DND-41 (cell line): ENCODE measurements at regions not wholly inside any gene's neighbourhood (a gene's known extent, or its start where the extent isn't known, plus 50 kb on each side); places are given as distances from the start of the nearest gene placed in this dataset.

Source experiments
- ATAC-seq: fragments of 200-7000 bp; cut with Tn5 transposase; 3 replicates; pipeline ENCODE4 v1.9.1; 2021; ENCODE audit warnings: low read depth; ENCODE audit not compliant: insufficient read depth
- DNase-seq: peaks from one replicate; pipeline ENCODE4 v3.0.0-alpha.2; 2020
- H2AFZ ChIP-seq: 2 replicates; pipeline ENCODE4 v1.6.0; 2012; ENCODE audit warnings: low read depth, low read length
- H3K27ac ChIP-seq: 2 replicates; pipeline ENCODE4 v1.5.1; 2012; ENCODE audit warnings: low read length, inconsistent platforms
- H3K27me3 ChIP-seq: fragments of 200-600 bp; sonication (generic); 2 replicates; pipeline ENCODE4 v1.6.0; 2012; ENCODE audit warnings: low read length, mild to moderate bottlenecking, inconsistent platforms; ENCODE audit not compliant: insufficient read depth, poor library complexity
- H3K36me3 ChIP-seq: 2 replicates; pipeline ENCODE4 v1.5.1; 2012; ENCODE audit warnings: low read length, inconsistent platforms; ENCODE audit not compliant: insufficient read depth
- H3K4me1 ChIP-seq: 2 replicates; pipeline ENCODE4 v1.5.1; 2012; ENCODE audit warnings: mild to moderate bottlenecking, low read length; ENCODE audit not compliant: insufficient read depth
- H3K4me2 ChIP-seq: 2 replicates; pipeline ENCODE4 v1.6.0; 2012; ENCODE audit warnings: mild to moderate bottlenecking, moderate library complexity, low read length, inconsistent platforms; ENCODE audit not compliant: insufficient read depth
- H3K4me3 ChIP-seq, 2 experiments: fragments of 200-600 bp in 1 of 2; shearing (Covaris generic) in 1 of 2; 2 replicates each; pipeline ENCODE4 v1.5.1; 2012 to 2016; ENCODE audit warnings: inconsistent platforms in 2 of 2, low read length in 2 of 2, mild to moderate bottlenecking in 2 of 2, low read depth in 1 of 2, moderate library complexity in 1 of 2
- H3K79me2 ChIP-seq: 2 replicates; pipeline ENCODE4 v1.6.0; 2012; ENCODE audit warnings: low read length, inconsistent platforms; ENCODE audit not compliant: insufficient read depth
- H3K9ac ChIP-seq: 2 replicates; pipeline ENCODE4 v1.6.0; 2012; ENCODE audit warnings: low read depth, mild to moderate bottlenecking, inconsistent platforms, low read length, moderate library complexity
- H3K9me3 ChIP-seq: 2 replicates; pipeline ENCODE4 v1.5.1; 2012; ENCODE audit warnings: low read length, moderate library complexity, mild to moderate bottlenecking, inconsistent platforms; ENCODE audit not compliant: insufficient read depth, severe bottlenecking
- H4K20me1 ChIP-seq: 2 replicates; pipeline ENCODE4 v1.6.0; 2012; ENCODE audit warnings: low read length; ENCODE audit not compliant: insufficient read depth
- EZH2 ChIP-seq: IDR thresholded peaks from 3 replicates; pipeline ENCODE4 v1.6.1; 2012; ENCODE audit warnings: borderline replicate concordance, low read depth, mild to moderate bottlenecking, moderate library complexity, low read length, inconsistent platforms; ENCODE audit not compliant: severe bottlenecking
- TF ChIP-seq, protein P1 (sequence below): IDR thresholded peaks from 2 replicates; pipeline ENCODE4 v1.5.1; 2012; ENCODE audit warnings: borderline replicate concordance, low read length, moderate library complexity, mild to moderate bottlenecking; ENCODE audit not compliant: poor library complexity, severe bottlenecking; ENCODE audit errors: extremely low read depth

DNA sequence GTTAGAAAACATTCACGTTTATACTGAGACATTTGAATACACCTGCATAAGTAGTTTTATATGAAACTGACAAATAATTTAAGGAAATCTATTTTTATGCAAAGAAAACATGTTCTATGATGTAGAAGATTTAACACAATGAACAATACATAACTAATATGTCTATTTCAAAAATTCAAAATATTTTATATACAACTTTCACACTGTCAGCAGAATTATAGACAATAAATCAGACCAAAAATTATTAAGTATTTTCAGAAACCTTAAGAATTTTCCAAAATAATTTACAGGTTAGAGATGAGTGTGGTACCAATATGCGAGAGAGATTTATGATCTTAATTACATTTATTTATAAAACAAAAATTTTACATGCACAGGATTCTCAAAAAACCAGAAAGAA lies 1561.0 kb upstream of the ZEB2 start:
- Histone ChIP-seq H3K4me3 (no peak overlapping the region), H3K9me3 (no peaks in the 10 kb centered on the region)

DNA sequence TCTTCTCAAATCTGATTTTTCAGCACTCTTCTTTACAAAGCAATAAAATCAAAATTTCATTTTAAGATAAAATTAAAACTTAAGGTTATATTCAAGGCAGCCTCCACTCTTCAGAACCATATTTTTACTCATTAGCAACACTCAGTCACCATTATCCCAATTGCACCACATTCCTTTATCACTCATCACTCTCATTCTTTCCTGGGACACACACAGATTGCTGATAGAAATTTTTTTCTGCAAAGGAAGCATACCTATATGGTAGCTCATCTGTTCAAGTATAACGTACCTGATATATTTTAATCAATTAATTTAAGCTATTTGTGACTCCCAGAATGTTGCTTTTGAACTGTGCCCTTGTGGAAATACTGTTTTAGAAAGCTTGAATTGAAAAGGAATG lies 1559.3 kb upstream of the ZEB2 start:
- H2AFZ ChIP-seq, result no peak overlapping the region
- H4K20me1 ChIP-seq, result no peaks in the 10 kb centered on the region
- no peaks in the 10 kb centered on the region for H3K36me3 ChIP-seq
- no peaks in the 10 kb centered on the region for H3K27me3 ChIP-seq
- DNase-seq (no peak), ATAC-seq (no peak)
- H3K79me2 ChIP-seq, result no peaks in the 10 kb centered on the region
- TF ChIP-seq, protein P1, sequence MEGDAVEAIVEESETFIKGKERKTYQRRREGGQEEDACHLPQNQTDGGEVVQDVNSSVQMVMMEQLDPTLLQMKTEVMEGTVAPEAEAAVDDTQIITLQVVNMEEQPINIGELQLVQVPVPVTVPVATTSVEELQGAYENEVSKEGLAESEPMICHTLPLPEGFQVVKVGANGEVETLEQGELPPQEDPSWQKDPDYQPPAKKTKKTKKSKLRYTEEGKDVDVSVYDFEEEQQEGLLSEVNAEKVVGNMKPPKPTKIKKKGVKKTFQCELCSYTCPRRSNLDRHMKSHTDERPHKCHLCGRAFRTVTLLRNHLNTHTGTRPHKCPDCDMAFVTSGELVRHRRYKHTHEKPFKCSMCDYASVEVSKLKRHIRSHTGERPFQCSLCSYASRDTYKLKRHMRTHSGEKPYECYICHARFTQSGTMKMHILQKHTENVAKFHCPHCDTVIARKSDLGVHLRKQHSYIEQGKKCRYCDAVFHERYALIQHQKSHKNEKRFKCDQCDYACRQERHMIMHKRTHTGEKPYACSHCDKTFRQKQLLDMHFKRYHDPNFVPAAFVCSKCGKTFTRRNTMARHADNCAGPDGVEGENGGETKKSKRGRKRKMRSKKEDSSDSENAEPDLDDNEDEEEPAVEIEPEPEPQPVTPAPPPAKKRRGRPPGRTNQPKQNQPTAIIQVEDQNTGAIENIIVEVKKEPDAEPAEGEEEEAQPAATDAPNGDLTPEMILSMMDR, result no peak
- no peak for TF ChIP-seq EZH2
- no peak overlapping the region for H3K9ac ChIP-seq
- H3K27ac ChIP-seq, result no peak overlapping the region
- no peak overlapping the region for H3K4me2 ChIP-seq
- H3K4me3 ChIP-seq, result no peak overlapping the region
- no peaks in the 10 kb centered on the region for H3K9me3 ChIP-seq
- H3K4me1 ChIP-seq, result no peaks in the 10 kb centered on the region

More for the DNA sequence above, 1561.0 kb upstream of the ZEB2 start:
- Histone ChIP-seq H3K27ac (no peak overlapping the region), H3K79me2 (no peaks in the 10 kb centered on the region), H3K4me1 (no peaks in the 10 kb centered on the region), H3K36me3 (no peaks in the 10 kb centered on the region), H4K20me1 (no peaks in the 10 kb centered on the region), H3K4me2 (no peak overlapping the region), H2AFZ (no peak overlapping the region), H3K27me3 (no peaks in the 10 kb centered on the region), H3K9ac (no peak overlapping the region)
- ATAC-seq (no peak), DNase-seq (no peak)
- TF ChIP-seq EZH2, result no peak
- TF ChIP-seq, protein P1, result no peak

DNA sequence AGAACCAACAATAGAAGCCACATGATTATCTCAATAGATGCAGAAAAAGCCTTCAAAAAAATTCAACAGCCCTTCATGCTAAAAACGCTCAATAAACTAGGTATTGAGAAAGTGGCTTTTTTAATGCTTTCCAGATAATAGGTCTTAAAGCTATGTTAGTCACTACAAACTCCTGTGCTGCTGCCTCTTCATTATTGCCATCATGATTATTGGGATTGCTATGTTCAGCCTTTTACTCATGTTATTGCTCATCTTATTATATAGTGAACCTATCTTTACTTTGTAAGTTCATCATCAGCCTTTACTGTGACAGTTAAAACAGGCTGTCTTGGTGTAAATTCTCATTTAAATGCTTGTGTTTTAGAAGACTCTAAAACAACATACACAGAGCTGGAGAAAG lies 1557.2 kb upstream of the ZEB2 start:
- Histone ChIP-seq H4K20me1 (no peaks in the 10 kb centered on the region), H3K9ac (no peak overlapping the region), H3K4me3 (no peak overlapping the region), H3K9me3 (no peaks in the 10 kb centered on the region), H2AFZ (no peak overlapping the region), H3K4me1 (no peaks in the 10 kb centered on the region), H3K27ac (no peak overlapping the region), H3K27me3 (no peaks in the 10 kb centered on the region), H3K4me2 (no peak overlapping the region), H3K79me2 (no peaks in the 10 kb centered on the region), H3K36me3 (no peaks in the 10 kb centered on the region)
- TF ChIP-seq EZH2, result no peak
- TF ChIP-seq, protein P1, result no peak
- ATAC-seq (no peak), DNase-seq (no peak)

DNA sequence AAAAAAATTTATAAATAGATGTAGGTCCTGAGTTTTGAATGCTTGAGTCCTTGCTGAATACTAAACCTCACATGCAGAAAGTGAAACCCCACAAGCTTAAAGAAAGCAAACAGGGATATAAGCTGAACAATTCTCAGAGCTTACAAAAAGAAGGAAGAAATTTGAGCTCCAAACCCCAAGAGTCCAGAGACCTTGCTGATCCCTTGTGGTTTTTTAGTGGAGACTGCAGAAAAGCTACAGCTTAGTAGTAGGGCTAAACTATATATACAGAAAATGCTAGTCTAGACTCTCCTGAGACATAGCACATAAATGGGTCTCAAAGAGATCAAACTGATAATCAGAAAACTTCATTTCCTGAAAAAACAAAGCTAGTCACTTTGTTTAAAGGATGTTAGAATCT lies 1548.1 kb upstream of the ZEB2 start:
- DNase-seq (no peak), ATAC-seq (no peak)
- no peaks in the 10 kb centered on the region for H3K4me1 ChIP-seq
- H2AFZ ChIP-seq, result no peak overlapping the region
- H3K36me3 ChIP-seq, result no peaks in the 10 kb centered on the region
- no peaks in the 10 kb centered on the region for H3K27me3 ChIP-seq
- H3K9me3 ChIP-seq, result no peaks in the 10 kb centered on the region
- no peak overlapping the region for H3K4me3 ChIP-seq
- no peak overlapping the region for H3K27ac ChIP-seq
- no peak overlapping the region for H3K4me2 ChIP-seq
- no peak overlapping the region for H3K9ac ChIP-seq
- H3K79me2 ChIP-seq, result no peaks in the 10 kb centered on the region
- TF ChIP-seq, protein P1, result no peak
- no peak for TF ChIP-seq EZH2
- no peaks in the 10 kb centered on the region for H4K20me1 ChIP-seq
